H9 (cell line): ENCODE measurements at regions not wholly inside any gene's neighbourhood (a gene's known extent, or its start where the extent isn't known, plus 50 kb on each side); places are given as distances from the start of the nearest gene placed in this dataset.

Experiments
- DNase-seq: peaks from one replicate; pipeline ENCODE4 v3.0.0-alpha.2; 2017
- H2AFZ ChIP-seq: one replicate; pipeline ENCODE4 v1.6.1; 2013; ENCODE audit warnings: mild to moderate bottlenecking, low read length, control low read depth, moderate library complexity
- H2AK5ac ChIP-seq: 2 replicates; pipeline ENCODE4 v1.6.1; 2013; ENCODE audit warnings: low read length, control low read depth, mixed read lengths; ENCODE audit not compliant: insufficient read length
- H2BK120ac ChIP-seq: one replicate; pipeline ENCODE4 v1.6.1; 2013; ENCODE audit warnings: low read depth, mild to moderate bottlenecking, low read length, control low read depth, inconsistent platforms; ENCODE audit not compliant: poor library complexity, severe bottlenecking
- H2BK12ac ChIP-seq: 2 replicates; pipeline ENCODE4 v1.6.1; 2013; ENCODE audit warnings: low read length, control low read depth, mixed read lengths, low read depth; ENCODE audit not compliant: insufficient read length
- H2BK15ac ChIP-seq: 2 replicates; pipeline ENCODE4 v1.6.1; 2013; ENCODE audit warnings: low read depth, low read length, control low read depth
- H2BK20ac ChIP-seq: one replicate; pipeline ENCODE4 v1.6.1; 2013; ENCODE audit warnings: low read depth, mild to moderate bottlenecking, low read length, control low read depth, inconsistent platforms; ENCODE audit not compliant: poor library complexity, severe bottlenecking
- H2BK5ac ChIP-seq: 2 replicates; pipeline ENCODE4 v1.6.1; 2013; ENCODE audit warnings: low read length, control low read depth, mixed read lengths; ENCODE audit not compliant: insufficient read length
- H3K14ac ChIP-seq: 2 replicates; pipeline ENCODE4 v1.6.1; 2013; ENCODE audit warnings: low read length, control low read depth; ENCODE audit not compliant: insufficient read depth
- H3K18ac ChIP-seq: 2 replicates; pipeline ENCODE4 v1.6.1; 2013; ENCODE audit warnings: low read depth, mild to moderate bottlenecking, mixed read lengths, low read length, control low read depth; ENCODE audit not compliant: insufficient read length
- H3K23ac ChIP-seq: 2 replicates; pipeline ENCODE4 v1.6.1; 2013; ENCODE audit warnings: low read length, control low read depth, mixed read lengths, low read depth; ENCODE audit not compliant: insufficient read length
- H3K23me2 ChIP-seq: 2 replicates; pipeline ENCODE4 v1.6.1; 2013; ENCODE audit warnings: low read depth, mild to moderate bottlenecking, mixed read lengths, low read length, control low read depth; ENCODE audit not compliant: insufficient read length, poor library complexity, severe bottlenecking
- H3K27ac ChIP-seq: 2 replicates; pipeline ENCODE4 v1.5.1; 2013; ENCODE audit warnings: low read length, control low read depth, mixed read lengths, low read depth; ENCODE audit not compliant: insufficient read length
- H3K27me3 ChIP-seq: 2 replicates; pipeline ENCODE4 v1.6.1; 2013; ENCODE audit warnings: low read length, control low read depth, inconsistent platforms; ENCODE audit not compliant: insufficient read depth
- H3K4ac ChIP-seq: 2 replicates; pipeline ENCODE4 v1.6.1; 2013; ENCODE audit warnings: low read depth, mild to moderate bottlenecking, control low read depth, inconsistent platforms, low read length, moderate library complexity
- H3K4me1 ChIP-seq: 2 replicates; pipeline ENCODE4 v1.6.1; 2013; ENCODE audit warnings: low read length, control low read depth, inconsistent platforms; ENCODE audit not compliant: insufficient read depth
- H3K4me2 ChIP-seq: 2 replicates; pipeline ENCODE4 v1.6.1; 2013; ENCODE audit warnings: low read length, control low read depth, mixed read lengths; ENCODE audit not compliant: insufficient read length, insufficient read depth
- H3K56ac ChIP-seq: 2 replicates; pipeline ENCODE4 v1.6.1; 2013; ENCODE audit warnings: low read depth, mild to moderate bottlenecking, mixed read lengths, low read length, control low read depth; ENCODE audit not compliant: insufficient read length
- H3K79me1 ChIP-seq: 2 replicates; pipeline ENCODE4 v1.6.1; 2013; ENCODE audit warnings: low read depth, mild to moderate bottlenecking, moderate library complexity, low read length, control low read depth, inconsistent platforms; ENCODE audit not compliant: insufficient read depth, poor library complexity, severe bottlenecking
- H3K79me2 ChIP-seq: 2 replicates; pipeline ENCODE4 v1.6.1; 2013; ENCODE audit warnings: low read length, control low read depth, inconsistent platforms; ENCODE audit not compliant: insufficient read depth
- H3K9ac ChIP-seq: 2 replicates; pipeline ENCODE4 v1.6.1; 2013; ENCODE audit warnings: low read length, control low read depth, mixed read lengths; ENCODE audit not compliant: insufficient read length; ENCODE audit errors: extremely low read depth
- H3K9me3 ChIP-seq: one replicate; pipeline ENCODE4 v1.6.1; 2013; ENCODE audit warnings: low read depth, low read length, inconsistent platforms; ENCODE audit not compliant: control insufficient read depth
- H3T11ph ChIP-seq: one replicate; pipeline ENCODE4 v1.6.1; 2013; ENCODE audit warnings: mild to moderate bottlenecking, low read length, control low read depth, inconsistent platforms
- H4K20me1 ChIP-seq: one replicate; pipeline ENCODE4 v1.6.1; 2013; ENCODE audit not compliant: control insufficient read depth, insufficient read length, insufficient read depth
- H4K5ac ChIP-seq: 2 replicates; pipeline ENCODE4 v1.6.1; 2013; ENCODE audit warnings: low read depth, mild to moderate bottlenecking, mixed read lengths, low read length, control low read depth; ENCODE audit not compliant: insufficient read length
- H4K8ac ChIP-seq: replicated peaks from 2 replicates; pipeline ENCODE4 v1.6.1; 2013; ENCODE audit warnings: low read length, control low read depth, mixed read lengths, low read depth; ENCODE audit not compliant: insufficient read length
- H4K91ac ChIP-seq: 2 replicates; pipeline ENCODE4 v1.6.1; 2013; ENCODE audit warnings: low read depth, mild to moderate bottlenecking, moderate library complexity, mixed read lengths, low read length, control low read depth; ENCODE audit not compliant: insufficient read length
- H3K27ac Mint-ChIP-seq, 3 experiments: 2 replicates in 2 of 3; 3 replicates in 1 of 3; pipeline ENCODE4 v1.8.0; 2020 to 2021; ENCODE audit warnings: mixed read lengths in 3 of 3, mild to moderate bottlenecking in 1 of 3, moderate library complexity in 1 of 3
- H3K27me3 Mint-ChIP-seq: 2 replicates; pipeline ENCODE4 v1.8.0; 2021; ENCODE audit warnings: low read depth, mild to moderate bottlenecking, moderate library complexity, mixed read lengths
- H3K36me3 Mint-ChIP-seq, 3 experiments: 2 replicates in 2 of 3; 3 replicates in 1 of 3; pipeline ENCODE4 v1.8.0; 2020 to 2021; ENCODE audit warnings: low read depth in 3 of 3, mixed read lengths in 3 of 3; ENCODE audit not compliant: insufficient read depth in 1 of 3
- H3K4me1 Mint-ChIP-seq, 2 experiments: 2 replicates each; pipeline ENCODE4 v1.8.0; 2020; ENCODE audit warnings: mixed read lengths in 2 of 2
- H3K4me3 Mint-ChIP-seq, 2 experiments: 2 replicates in 1 of 2; 3 replicates in 1 of 2; pipeline ENCODE4 v1.8.0; 2020 to 2021; ENCODE audit warnings: mild to moderate bottlenecking in 2 of 2, mixed read lengths in 2 of 2, moderate library complexity in 1 of 2
- H3K9me3 Mint-ChIP-seq, 2 experiments: 2 replicates in 1 of 2; 3 replicates in 1 of 2; pipeline ENCODE4 v1.8.0; 2020; ENCODE audit warnings: mild to moderate bottlenecking in 2 of 2, mixed read lengths in 2 of 2, moderate library complexity in 1 of 2
- TF ChIP-seq, protein P1 (sequence below): fragments of 200-600 bp; sonication (generic); conservative IDR thresholded peaks from 3 replicates; pipeline ENCODE4 v1.8.0; 2021; ENCODE audit warnings: antibody characterized with exemption, mild to moderate bottlenecking

DNA sequence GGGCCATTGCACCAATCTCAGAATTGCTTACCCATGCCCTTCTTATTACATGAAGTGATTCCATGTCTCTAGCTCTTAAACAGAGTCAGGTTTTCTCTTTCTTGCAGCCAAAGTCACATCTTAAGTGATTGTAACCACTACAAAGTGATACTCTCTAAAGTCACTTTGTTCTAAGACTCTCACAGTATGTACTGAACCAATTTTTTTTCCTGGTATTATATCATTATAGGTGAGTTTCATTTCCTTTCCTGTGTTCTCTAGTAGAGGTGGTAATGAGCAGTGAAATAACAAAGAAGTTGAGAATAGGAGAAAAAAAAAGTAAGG is 66.3 kb upstream of the DARS1 start:
- Histone ChIP-seq H2BK120ac (no peak overlapping the region), H2BK20ac (no peak overlapping the region), H4K91ac (no peak overlapping the region), H3K4me2 (no peak overlapping the region), H3K9ac (no peak overlapping the region), H2AK5ac (no peak overlapping the region), H4K8ac (no peak overlapping the region), H3K79me2 (no peaks in the 10 kb centered on the region), H3K79me1 (no peaks in the 10 kb centered on the region), H3K18ac (no peak overlapping the region), H3K23ac (no peak overlapping the region), H3K4me1 (no peaks in the 10 kb centered on the region), H3K4ac (no peak overlapping the region), H4K20me1 (no peaks in the 10 kb centered on the region), H2BK15ac (no peak overlapping the region), H3K27ac (no peak overlapping the region), H3T11ph (no peak overlapping the region), H2AFZ (no peak overlapping the region), H3K9me3 (no peaks in the 10 kb centered on the region), H3K14ac (no peak overlapping the region), H3K56ac (no peak overlapping the region), H2BK12ac (no peak overlapping the region), H4K5ac (no peak overlapping the region), H2BK5ac (no peak overlapping the region), H3K23me2 (no peaks in the 10 kb centered on the region), H3K27me3 (no peaks in the 10 kb centered on the region)
- Mint-ChIP-seq H3K4me3 (no peak overlapping the region), H3K36me3 (no peaks in the 10 kb centered on the region), H3K9me3 (no peaks in the 10 kb centered on the region; a peak in 2 of 5 replicates), H3K4me1 (peaks cover 0 to 4% of the 10 kb centered on the region in 2 experiments; a peak in 1 of 4 replicates), H3K27ac (no peak overlapping the region), H3K27me3 (no peaks in the 10 kb centered on the region)
- DNase-seq = no peak
- TF ChIP-seq, protein P1, sequence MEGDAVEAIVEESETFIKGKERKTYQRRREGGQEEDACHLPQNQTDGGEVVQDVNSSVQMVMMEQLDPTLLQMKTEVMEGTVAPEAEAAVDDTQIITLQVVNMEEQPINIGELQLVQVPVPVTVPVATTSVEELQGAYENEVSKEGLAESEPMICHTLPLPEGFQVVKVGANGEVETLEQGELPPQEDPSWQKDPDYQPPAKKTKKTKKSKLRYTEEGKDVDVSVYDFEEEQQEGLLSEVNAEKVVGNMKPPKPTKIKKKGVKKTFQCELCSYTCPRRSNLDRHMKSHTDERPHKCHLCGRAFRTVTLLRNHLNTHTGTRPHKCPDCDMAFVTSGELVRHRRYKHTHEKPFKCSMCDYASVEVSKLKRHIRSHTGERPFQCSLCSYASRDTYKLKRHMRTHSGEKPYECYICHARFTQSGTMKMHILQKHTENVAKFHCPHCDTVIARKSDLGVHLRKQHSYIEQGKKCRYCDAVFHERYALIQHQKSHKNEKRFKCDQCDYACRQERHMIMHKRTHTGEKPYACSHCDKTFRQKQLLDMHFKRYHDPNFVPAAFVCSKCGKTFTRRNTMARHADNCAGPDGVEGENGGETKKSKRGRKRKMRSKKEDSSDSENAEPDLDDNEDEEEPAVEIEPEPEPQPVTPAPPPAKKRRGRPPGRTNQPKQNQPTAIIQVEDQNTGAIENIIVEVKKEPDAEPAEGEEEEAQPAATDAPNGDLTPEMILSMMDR = no peak
